ENCODE measurements at regions not wholly inside any gene's neighbourhood (a gene's known extent, or its start where the extent isn't known, plus 50 kb on each side); places are given as distances from the start of the nearest gene placed in this dataset.

- intact Hi-C loops (cut with DNase I) = no loop called here
- no peak overlapping the region for H3K27ac ChIP-seq
- no peak overlapping the region for H3K4me3 ChIP-seq
- no peak for DNase-seq
- H3K9me3 ChIP-seq = no peaks in the 10 kb centered on the region
- 85 to 87% (median 86%) methylated on average over 7 of the region's 7 CpGs for WGBS, 3 donors
- H3K27me3 ChIP-seq = no peaks in the 10 kb centered on the region
- H3K36me3 ChIP-seq = no peaks in the 10 kb centered on the region
- H3K4me1 ChIP-seq (ENCODE audit: insufficient read depth) = no peaks in the 10 kb centered on the region
- TF ChIP-seq EP300 (IDR thresholded peaks at IDR 0.05) = no peak
- TF ChIP-seq CTCF (IDR thresholded peaks at IDR 0.05) = no peak
- no peak for TF ChIP-seq POLR2A (IDR thresholded peaks at IDR 0.05)
These were observed 885.9 kb upstream of the PIK3C3 start for GRCh38 chr18:41069167-41069566.

GRCh38 chr18:41064916-41065315 is 890.1 kb upstream of the PIK3C3 start:
- WGBS, 3 donors = 44 to 53% (median 45%) methylated on average over 1 of the region's 1 CpG
- intact Hi-C loops (cut with DNase I) = no loop called here
- H3K27ac ChIP-seq = no peak overlapping the region
- no peaks in the 10 kb centered on the region for H3K36me3 ChIP-seq
- no peak overlapping the region for H3K4me3 ChIP-seq
- no peak for TF ChIP-seq EP300 (IDR thresholded peaks at IDR 0.05)
- TF ChIP-seq CTCF (IDR thresholded peaks at IDR 0.05) = no peak
- TF ChIP-seq POLR2A (IDR thresholded peaks at IDR 0.05) = no peak
- DNase-seq = no peak
- H3K9me3 ChIP-seq = no peaks in the 10 kb centered on the region
- H3K4me1 ChIP-seq (ENCODE audit: insufficient read depth) = no peaks in the 10 kb centered on the region
- no peaks in the 10 kb centered on the region for H3K27me3 ChIP-seq

- DNase-seq = no peak
- Histone ChIP-seq H3K36me3 (no peaks in the 10 kb centered on the region), H3K4me1 (ENCODE audit: insufficient read depth) (no peaks in the 10 kb centered on the region), H3K4me3 (no peak overlapping the region), H3K9me3 (no peaks in the 10 kb centered on the region), H3K27me3 (no peaks in the 10 kb centered on the region), H3K27ac (no peak overlapping the region)
- intact Hi-C loops (cut with DNase I) = no loop called here
- WGBS, 3 donors = 73 to 84% (median 84%) methylated on average over 2 of the region's 2 CpGs
- no peak for TF ChIP-seq CTCF (IDR thresholded peaks at IDR 0.05)
- TF ChIP-seq EP300 (IDR thresholded peaks at IDR 0.05) = no peak
- TF ChIP-seq POLR2A (IDR thresholded peaks at IDR 0.05) = no peak
These were observed 894.1 kb upstream of the PIK3C3 start for GRCh38 chr18:41060967-41061366.

GRCh38 chr18:41059126-41059415 is 896.0 kb upstream of the PIK3C3 start:
- no peaks in the 10 kb centered on the region for H3K27me3 ChIP-seq
- TF ChIP-seq POLR2A (IDR thresholded peaks at IDR 0.05) (no peak), CTCF (IDR thresholded peaks at IDR 0.05) (no peak), EP300 (IDR thresholded peaks at IDR 0.05) (no peak)
- no peaks in the 10 kb centered on the region for H3K4me1 ChIP-seq (ENCODE audit: insufficient read depth)
- H3K36me3 ChIP-seq = no peaks in the 10 kb centered on the region
- no peaks in the 10 kb centered on the region for H3K9me3 ChIP-seq
- intact Hi-C loops (cut with DNase I) = no loop called here
- H3K4me3 ChIP-seq = no peak overlapping the region
- H3K27ac ChIP-seq = no peak overlapping the region
- no peak for DNase-seq
- 72 to 83% (median 78%) methylated on average over 1 of the region's 1 CpG for WGBS, 3 donors

Measured in ovary (tissue), 7 donors.